Mononuclear cell (primary cell): ENCODE measurements at regions not wholly inside any gene's neighbourhood (a gene's known extent, or its start where the extent isn't known, plus 50 kb on each side); places are given as distances from the start of the nearest gene placed in this dataset.

Source experiments
- H3K27me3 ChIP-seq: 2 replicates; pipeline ENCODE4 v1.6.0; 2011; ENCODE audit warnings: low read length, control low read depth; ENCODE audit not compliant: insufficient read depth
- H3K4me1 ChIP-seq: 2 replicates; pipeline ENCODE4 v1.5.1; 2011; ENCODE audit warnings: mild to moderate bottlenecking, low read length, control low read depth; ENCODE audit not compliant: insufficient read depth
- H3K4me3 ChIP-seq: 2 replicates; pipeline ENCODE4 v1.5.1; 2011; ENCODE audit warnings: mild to moderate bottlenecking, low read length, moderate library complexity
- H3K9me3 ChIP-seq: 2 replicates; pipeline ENCODE4 v1.5.1; 2011; ENCODE audit warnings: low read depth, mild to moderate bottlenecking, control low read depth, low read length

DNA sequence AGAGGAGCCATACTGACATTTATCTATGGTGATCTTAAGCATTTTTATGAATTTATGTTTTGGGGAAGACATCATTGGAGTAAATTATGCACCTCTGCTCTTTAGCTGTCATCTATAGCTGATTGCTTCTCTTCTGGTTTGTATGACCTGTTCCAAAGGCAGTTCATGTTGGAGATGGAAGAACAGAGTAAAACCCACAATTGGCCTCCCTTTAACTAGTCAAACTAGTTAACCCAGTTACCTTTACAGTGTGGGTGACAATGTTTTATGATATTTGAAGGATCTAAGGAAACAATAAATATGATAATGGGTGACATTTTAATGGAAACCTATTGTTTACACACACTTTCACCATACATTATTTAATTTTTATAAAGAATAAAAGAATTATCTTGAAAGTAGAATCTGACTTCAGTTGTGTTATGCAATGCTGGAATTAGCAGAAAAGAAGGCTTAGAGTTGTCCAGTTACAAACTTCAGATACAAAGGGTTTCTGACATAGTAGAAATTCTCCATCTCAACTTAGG is 263.5 kb downstream of the NFKBIZ start:
- H3K9me3 ChIP-seq: peaks cover 3% of the 10 kb centered on the region
- no peaks in the 10 kb centered on the region for H3K27me3 ChIP-seq
- no peak overlapping the region for H3K4me3 ChIP-seq
- H3K4me1 ChIP-seq: peaks cover 8% of the 10 kb centered on the region

GRCh38 chr3:102113421-102114041 is 264.2 kb downstream of the NFKBIZ start:
- H3K27me3 ChIP-seq: no peaks in the 10 kb centered on the region

DNA sequence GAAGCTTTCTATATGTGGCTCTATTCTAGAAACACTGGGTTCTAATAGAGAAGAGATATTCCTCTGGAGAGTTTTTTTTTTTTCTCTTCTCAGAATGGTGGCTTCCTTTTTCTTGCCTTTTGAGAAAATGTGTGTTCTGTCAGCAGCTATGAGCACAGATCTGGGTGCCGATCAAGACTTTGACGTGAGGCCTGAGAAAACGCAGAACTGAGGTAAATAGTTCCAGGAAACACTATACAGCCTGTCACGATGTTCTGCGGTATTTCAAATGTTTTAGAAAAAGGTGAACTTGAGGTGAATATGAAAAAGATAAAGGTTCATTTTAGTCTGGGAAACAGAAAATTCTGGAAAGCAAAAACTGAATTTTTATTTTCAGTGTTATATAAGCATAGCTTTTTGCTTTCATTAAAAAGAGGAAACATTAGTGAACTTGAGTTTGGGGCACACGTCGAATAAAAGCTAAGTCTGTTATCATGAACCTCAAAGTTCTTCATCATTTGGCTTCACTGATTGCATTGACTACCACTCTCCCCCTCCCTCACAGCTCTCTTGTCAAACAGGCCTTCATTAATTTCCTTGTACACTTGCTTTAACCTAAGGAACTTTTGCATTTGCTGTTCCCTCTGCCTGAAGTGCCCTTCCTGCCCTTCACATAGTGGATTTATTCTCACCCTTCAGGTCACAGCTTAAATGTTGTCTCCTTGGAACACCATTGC is 265.1 kb downstream of the NFKBIZ start:
- H3K4me1 ChIP-seq: peaks cover 8% of the 10 kb centered on the region
- no peaks in the 10 kb centered on the region for H3K27me3 ChIP-seq
- H3K4me3 ChIP-seq: no peak overlapping the region
- H3K9me3 ChIP-seq: no peaks in the 10 kb centered on the region

More at GRCh38 chr3:102113421-102114041, 264.2 kb downstream of the NFKBIZ start:
- H3K9me3 ChIP-seq: no peaks in the 10 kb centered on the region
- peaks cover 8% of the 10 kb centered on the region for H3K4me1 ChIP-seq
- no peak overlapping the region for H3K4me3 ChIP-seq

- Histone ChIP-seq H3K4me3 (no peak overlapping the region), H3K9me3 (peaks cover 13% of the 10 kb centered on the region), H3K27me3 (no peaks in the 10 kb centered on the region), H3K4me1 (no peaks in the 10 kb centered on the region)
Observed at GRCh38 chr3:102122527-102122926, 273.2 kb downstream of the NFKBIZ start.

GRCh38 chr3:102123590-102124190 is 274.4 kb downstream of the NFKBIZ start:
- Histone ChIP-seq H3K9me3 (peaks cover 13% of the 10 kb centered on the region), H3K27me3 (no peaks in the 10 kb centered on the region), H3K4me3 (no peak overlapping the region), H3K4me1 (no peaks in the 10 kb centered on the region)

GRCh38 chr3:102124282-102124681 is 275.0 kb downstream of the NFKBIZ start:
- Histone ChIP-seq H3K4me1 (no peaks in the 10 kb centered on the region), H3K27me3 (no peaks in the 10 kb centered on the region), H3K9me3 (peaks cover 13% of the 10 kb centered on the region), H3K4me3 (no peak overlapping the region)

GRCh38 chr3:102124704-102125103 is 275.4 kb downstream of the NFKBIZ start:
- H3K27me3 ChIP-seq: no peaks in the 10 kb centered on the region
- no peaks in the 10 kb centered on the region for H3K4me1 ChIP-seq
- no peak overlapping the region for H3K4me3 ChIP-seq
- peaks cover 13% of the 10 kb centered on the region for H3K9me3 ChIP-seq

- Histone ChIP-seq H3K4me3 (no peak overlapping the region), H3K9me3 (peaks cover 13% of the 10 kb centered on the region), H3K27me3 (no peaks in the 10 kb centered on the region), H3K4me1 (peaks cover 4% of the 10 kb centered on the region)
Observed at GRCh38 chr3:102125197-102125993, 276.1 kb downstream of the NFKBIZ start.

- Histone ChIP-seq H3K4me1 (peaks cover 4% of the 10 kb centered on the region), H3K4me3 (no peak overlapping the region), H3K9me3 (peaks cover 13% of the 10 kb centered on the region), H3K27me3 (no peaks in the 10 kb centered on the region)
Observed at GRCh38 chr3:102125994-102126368, 276.7 kb downstream of the NFKBIZ start.

GRCh38 chr3:102129760-102130608 is 280.7 kb downstream of the NFKBIZ start:
- no peak overlapping the region for H3K4me3 ChIP-seq
- no peaks in the 10 kb centered on the region for H3K27me3 ChIP-seq
- no peaks in the 10 kb centered on the region for H3K9me3 ChIP-seq
- H3K4me1 ChIP-seq: peaks cover 4% of the 10 kb centered on the region

DNA sequence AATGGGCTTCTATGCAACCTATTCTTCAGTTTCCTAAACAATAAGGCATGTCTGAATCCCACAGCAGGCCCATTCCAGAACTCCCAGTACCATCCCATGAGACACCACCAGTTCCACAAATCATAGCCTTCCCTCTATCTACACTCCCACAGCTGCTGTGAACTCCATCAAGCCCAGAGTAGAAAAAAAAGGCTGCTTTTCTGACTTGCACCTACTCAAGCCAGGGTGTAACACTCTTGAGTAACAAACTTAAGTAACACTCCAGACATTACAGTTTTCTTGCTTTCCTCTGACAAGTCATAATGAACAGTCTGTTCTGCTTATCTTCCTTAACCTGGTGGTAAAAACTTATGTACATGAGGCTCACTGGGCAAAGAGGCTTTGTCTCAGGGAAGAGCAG is 283.1 kb downstream of the NFKBIZ start:
- H3K4me3 ChIP-seq: no peak overlapping the region
- H3K9me3 ChIP-seq: no peaks in the 10 kb centered on the region
- H3K27me3 ChIP-seq: no peaks in the 10 kb centered on the region
- H3K4me1 ChIP-seq: peaks cover 7% of the 10 kb centered on the region

DNA sequence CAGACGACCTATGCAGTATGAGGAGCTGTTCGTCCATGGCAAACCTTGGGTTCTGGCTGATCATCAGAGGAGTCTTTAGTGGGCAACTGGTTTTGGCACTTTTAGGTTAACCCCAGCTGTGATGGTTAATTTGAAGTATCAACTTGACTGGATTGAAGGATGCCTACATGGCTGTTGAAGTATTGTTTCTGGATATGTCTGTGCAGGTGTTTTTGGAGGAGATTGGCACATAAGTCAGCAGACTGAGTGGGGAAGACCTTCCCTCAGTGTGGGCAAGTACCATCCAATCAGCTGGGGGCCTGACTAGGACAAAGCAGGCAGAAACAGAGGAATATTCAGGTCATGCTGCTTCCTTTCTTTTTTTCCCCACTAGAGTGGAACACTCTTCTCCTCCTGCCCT is 284.1 kb downstream of the NFKBIZ start:
- Histone ChIP-seq H3K27me3 (no peaks in the 10 kb centered on the region), H3K4me1 (peaks cover 7% of the 10 kb centered on the region), H3K4me3 (no peak overlapping the region), H3K9me3 (no peaks in the 10 kb centered on the region)

DNA sequence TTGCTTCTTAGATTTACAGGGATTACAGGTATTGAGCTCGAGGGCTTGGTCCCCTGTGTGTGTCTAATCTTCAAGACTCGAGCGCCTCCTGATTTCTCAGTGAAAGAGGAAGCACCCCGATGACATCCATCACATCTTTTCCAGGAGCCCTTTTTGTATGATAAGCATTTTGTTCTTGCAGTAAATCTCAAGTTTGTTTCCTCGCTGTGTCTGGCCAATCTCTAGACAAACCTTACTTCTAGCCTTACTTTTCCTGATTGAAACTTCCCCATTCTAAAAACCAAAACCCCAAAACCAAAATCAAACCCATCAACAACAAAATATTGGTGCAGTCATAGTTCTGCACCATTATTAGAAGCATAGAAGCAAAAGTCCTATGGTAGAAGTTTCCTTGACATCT is 286.0 kb downstream of the NFKBIZ start:
- peaks cover 4% of the 10 kb centered on the region for H3K4me1 ChIP-seq

DNA sequence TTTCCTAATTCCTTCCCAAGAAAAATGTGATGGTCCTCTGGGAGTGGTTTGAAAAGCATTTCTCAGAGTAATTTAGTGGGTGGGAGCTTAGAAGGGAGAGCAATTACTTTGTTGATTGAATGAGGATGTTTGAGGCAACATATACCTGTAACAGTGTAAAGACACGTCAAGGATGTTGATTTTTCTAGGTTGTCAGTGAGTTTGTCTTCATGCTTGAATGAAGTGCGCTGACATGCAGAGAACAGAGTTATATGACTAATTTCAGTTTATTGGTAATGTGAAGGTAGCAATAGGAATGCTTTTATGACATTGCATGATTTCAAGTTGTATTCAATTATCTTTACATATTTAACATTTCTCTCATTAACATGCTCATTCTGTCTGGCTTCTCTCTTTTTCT is 286.9 kb downstream of the NFKBIZ start:
- H3K27me3 ChIP-seq: no peaks in the 10 kb centered on the region
- H3K9me3 ChIP-seq: no peaks in the 10 kb centered on the region
- H3K4me1 ChIP-seq: peaks cover 4% of the 10 kb centered on the region
- H3K4me3 ChIP-seq: no peak overlapping the region

More for the DNA sequence above, 286.0 kb downstream of the NFKBIZ start:
- Histone ChIP-seq H3K9me3 (no peaks in the 10 kb centered on the region), H3K27me3 (no peaks in the 10 kb centered on the region), H3K4me3 (no peak overlapping the region)
